Nephron (organoid): ENCODE measurements at regions not wholly inside any gene's neighbourhood (a gene's known extent, or its start where the extent isn't known, plus 50 kb on each side); places are given as distances from the start of the nearest gene placed in this dataset.

ENCODE experiments used
- H3K27ac Mint-ChIP-seq, 3 experiments: 2 replicates each; pipeline ENCODE4 v1.8.0; 2020; ENCODE audit warnings: mixed read lengths in 3 of 3, mild to moderate bottlenecking in 2 of 3, moderate library complexity in 1 of 3
- H3K27me3 Mint-ChIP-seq: 2 replicates; pipeline ENCODE4 v1.8.0; 2021; ENCODE audit warnings: low read depth, mild to moderate bottlenecking, moderate library complexity, mixed read lengths
- H3K36me3 Mint-ChIP-seq: 2 replicates; pipeline ENCODE4 v1.8.0; 2020; ENCODE audit warnings: low read depth, mixed read lengths
- H3K4me1 Mint-ChIP-seq: 2 replicates; pipeline ENCODE4 v1.8.0; 2020; ENCODE audit warnings: mixed read lengths
- H3K4me3 Mint-ChIP-seq, 3 experiments: 2 replicates each; pipeline ENCODE4 v1.8.0; 2020; ENCODE audit warnings: mild to moderate bottlenecking in 3 of 3, mixed read lengths in 3 of 3, moderate library complexity in 2 of 3
- H3K9me3 Mint-ChIP-seq: 2 replicates; pipeline ENCODE4 v1.8.0; 2020; ENCODE audit warnings: mixed read lengths
- TF ChIP-seq, protein P1 (sequence below), 3 experiments: fragments of 200-600 bp; sonication (generic); IDR thresholded peaks; one replicate each; pipeline ENCODE4 v1.5.0; 2021; ENCODE audit warnings: antibody characterized with exemption in 3 of 3; ENCODE audit not compliant: unreplicated experiment in 3 of 3

DNA sequence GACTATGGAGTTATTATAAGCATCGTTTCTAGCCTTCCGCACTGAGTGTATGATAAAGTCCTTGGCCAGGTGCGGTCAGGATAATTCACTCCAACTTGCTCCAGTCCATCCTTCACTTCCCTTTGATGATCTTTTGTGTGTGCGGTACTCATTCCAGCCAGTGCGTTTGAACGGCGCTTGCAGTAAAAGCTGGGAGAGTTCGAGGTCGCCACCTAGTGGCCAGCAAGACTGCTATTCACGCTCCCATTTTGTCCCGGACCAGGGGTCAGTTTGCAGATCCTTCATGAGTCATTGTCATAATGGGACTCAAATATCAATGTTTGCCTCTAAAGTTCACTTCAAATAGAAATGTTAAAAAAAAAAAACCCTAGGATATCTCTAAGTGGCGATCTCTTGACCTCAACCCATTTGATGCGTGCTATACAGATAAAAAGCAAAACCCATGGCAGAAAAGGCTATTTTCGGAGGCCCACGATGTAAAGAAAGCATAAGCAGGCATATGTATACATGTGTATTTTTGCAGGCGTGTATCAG is 417.1 kb downstream of the TMEM114 start:
- no peaks in the 10 kb centered on the region for H3K27me3 Mint-ChIP-seq

DNA sequence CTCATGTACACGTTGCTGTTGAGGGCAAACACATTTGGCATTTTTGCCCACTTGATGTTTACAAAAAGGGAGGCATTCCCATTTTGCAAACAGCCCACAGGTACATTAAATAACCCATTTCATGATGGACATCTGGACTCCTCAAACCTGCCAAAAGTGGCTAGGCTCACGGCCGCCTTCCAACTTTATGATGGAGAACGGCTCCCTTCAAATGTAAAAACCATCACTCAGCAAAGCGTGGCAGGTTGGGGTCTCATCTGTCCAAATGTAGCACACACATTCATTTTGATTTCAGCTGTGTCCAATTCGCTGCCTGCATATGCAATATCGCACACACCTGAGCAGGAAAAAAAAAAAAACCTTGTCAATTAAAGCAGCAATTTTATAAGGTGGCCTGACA is 417.8 kb downstream of the TMEM114 start:
- TF ChIP-seq, protein P1, sequence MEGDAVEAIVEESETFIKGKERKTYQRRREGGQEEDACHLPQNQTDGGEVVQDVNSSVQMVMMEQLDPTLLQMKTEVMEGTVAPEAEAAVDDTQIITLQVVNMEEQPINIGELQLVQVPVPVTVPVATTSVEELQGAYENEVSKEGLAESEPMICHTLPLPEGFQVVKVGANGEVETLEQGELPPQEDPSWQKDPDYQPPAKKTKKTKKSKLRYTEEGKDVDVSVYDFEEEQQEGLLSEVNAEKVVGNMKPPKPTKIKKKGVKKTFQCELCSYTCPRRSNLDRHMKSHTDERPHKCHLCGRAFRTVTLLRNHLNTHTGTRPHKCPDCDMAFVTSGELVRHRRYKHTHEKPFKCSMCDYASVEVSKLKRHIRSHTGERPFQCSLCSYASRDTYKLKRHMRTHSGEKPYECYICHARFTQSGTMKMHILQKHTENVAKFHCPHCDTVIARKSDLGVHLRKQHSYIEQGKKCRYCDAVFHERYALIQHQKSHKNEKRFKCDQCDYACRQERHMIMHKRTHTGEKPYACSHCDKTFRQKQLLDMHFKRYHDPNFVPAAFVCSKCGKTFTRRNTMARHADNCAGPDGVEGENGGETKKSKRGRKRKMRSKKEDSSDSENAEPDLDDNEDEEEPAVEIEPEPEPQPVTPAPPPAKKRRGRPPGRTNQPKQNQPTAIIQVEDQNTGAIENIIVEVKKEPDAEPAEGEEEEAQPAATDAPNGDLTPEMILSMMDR (IDR thresholded peaks at IDR 0.05; ENCODE audit: unreplicated experiment in 3 of 3): no peak
- Mint-ChIP-seq H3K27me3 (no peaks in the 10 kb centered on the region), H3K9me3 (no peaks in the 10 kb centered on the region), H3K27ac (no peak overlapping the region), H3K4me3 (no peak overlapping the region), H3K4me1 (no peaks in the 10 kb centered on the region), H3K36me3 (no peaks in the 10 kb centered on the region)

More for the DNA sequence above, 417.1 kb downstream of the TMEM114 start:
- no peak overlapping the region for H3K27ac Mint-ChIP-seq
- TF ChIP-seq, protein P1 (IDR thresholded peaks at IDR 0.05; ENCODE audit: unreplicated experiment in 3 of 3): peak; percentile 95 to 99 (median 96)
- H3K4me3 Mint-ChIP-seq: no peak overlapping the region
- H3K36me3 Mint-ChIP-seq: no peaks in the 10 kb centered on the region
- H3K4me1 Mint-ChIP-seq: no peaks in the 10 kb centered on the region
- no peaks in the 10 kb centered on the region for H3K9me3 Mint-ChIP-seq

DNA sequence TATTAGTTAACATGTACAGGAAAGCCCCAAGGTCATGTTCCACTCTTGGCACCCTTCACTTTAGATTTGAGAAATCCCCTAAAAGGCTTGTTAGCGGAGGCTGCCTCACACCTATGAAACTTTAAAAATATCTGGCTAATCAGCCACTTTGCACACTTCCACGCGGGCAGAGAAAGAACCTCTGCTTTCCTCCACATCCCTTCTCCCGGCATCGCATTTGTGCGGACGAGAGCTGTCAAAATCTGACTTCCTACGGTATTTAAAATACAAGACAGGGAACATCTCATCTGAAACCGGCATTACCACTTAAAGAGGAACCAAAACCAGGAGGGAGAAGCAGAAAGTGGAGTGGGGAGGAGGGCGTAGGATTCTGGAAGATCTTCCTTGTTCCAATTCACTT is 422.3 kb downstream of the TMEM114 start:
- no peak overlapping the region for H3K4me3 Mint-ChIP-seq

DNA sequence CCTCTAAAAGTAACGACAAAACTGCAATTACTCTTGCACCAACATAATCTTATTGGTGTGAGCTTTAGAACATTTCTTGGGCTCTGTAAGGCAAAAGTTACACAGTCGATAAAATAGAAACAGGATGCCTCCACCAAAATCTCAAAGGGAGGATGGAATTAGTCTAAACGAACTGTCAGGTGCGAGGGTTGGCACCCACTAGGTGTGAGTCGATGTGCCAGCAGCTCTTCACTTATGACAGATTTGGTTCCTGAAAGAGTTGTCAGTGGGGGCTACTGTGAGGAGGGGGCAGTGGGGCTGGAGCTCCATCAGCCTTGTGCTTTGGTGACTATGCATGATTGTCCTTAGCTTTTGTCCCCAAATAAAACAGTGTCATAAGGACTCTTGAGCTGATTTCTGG is 422.9 kb downstream of the TMEM114 start:
- no peaks in the 10 kb centered on the region for H3K4me1 Mint-ChIP-seq
- TF ChIP-seq, protein P1 (IDR thresholded peaks at IDR 0.05; ENCODE audit: unreplicated experiment in 3 of 3): no peak

More for the DNA sequence above, 422.3 kb downstream of the TMEM114 start:
- no peaks in the 10 kb centered on the region for H3K4me1 Mint-ChIP-seq
- H3K9me3 Mint-ChIP-seq: no peaks in the 10 kb centered on the region
- H3K27ac Mint-ChIP-seq: no peak overlapping the region
- no peaks in the 10 kb centered on the region for H3K27me3 Mint-ChIP-seq
- H3K36me3 Mint-ChIP-seq: no peaks in the 10 kb centered on the region
- TF ChIP-seq, protein P1 (IDR thresholded peaks at IDR 0.05; ENCODE audit: unreplicated experiment in 3 of 3): no peak

DNA sequence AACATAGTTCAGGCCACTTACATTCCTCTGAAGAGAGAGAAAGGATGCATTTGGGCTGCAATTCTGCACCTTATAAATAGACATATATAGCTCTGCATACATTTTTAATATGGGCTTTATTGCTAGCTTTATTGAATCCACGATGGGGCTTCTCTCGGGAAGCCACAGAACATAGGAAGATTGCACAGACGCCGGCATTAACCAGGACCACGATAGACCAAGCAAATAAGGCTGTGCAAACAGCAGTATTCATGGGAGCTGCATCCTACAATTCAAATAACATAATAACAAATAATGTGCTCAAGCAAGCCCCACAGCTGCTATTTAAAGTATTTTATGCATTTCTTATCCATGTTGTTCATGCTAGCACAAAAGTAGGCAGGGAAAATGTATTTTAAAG is 432.3 kb downstream of the TMEM114 start:
- H3K36me3 Mint-ChIP-seq: no peaks in the 10 kb centered on the region
- TF ChIP-seq, protein P1 (IDR thresholded peaks at IDR 0.05; ENCODE audit: unreplicated experiment in 3 of 3): no peak
- H3K27me3 Mint-ChIP-seq: peaks cover 6% of the 10 kb centered on the region
- H3K27ac Mint-ChIP-seq: no peak overlapping the region
- H3K4me3 Mint-ChIP-seq: no peak overlapping the region
- H3K4me1 Mint-ChIP-seq: no peaks in the 10 kb centered on the region
- peaks cover 12% of the 10 kb centered on the region for H3K9me3 Mint-ChIP-seq

More for the DNA sequence above, 422.9 kb downstream of the TMEM114 start:
- no peaks in the 10 kb centered on the region for H3K36me3 Mint-ChIP-seq
- no peaks in the 10 kb centered on the region for H3K9me3 Mint-ChIP-seq
- no peaks in the 10 kb centered on the region for H3K27me3 Mint-ChIP-seq
- no peak overlapping the region for H3K27ac Mint-ChIP-seq
- H3K4me3 Mint-ChIP-seq: no peak overlapping the region

DNA sequence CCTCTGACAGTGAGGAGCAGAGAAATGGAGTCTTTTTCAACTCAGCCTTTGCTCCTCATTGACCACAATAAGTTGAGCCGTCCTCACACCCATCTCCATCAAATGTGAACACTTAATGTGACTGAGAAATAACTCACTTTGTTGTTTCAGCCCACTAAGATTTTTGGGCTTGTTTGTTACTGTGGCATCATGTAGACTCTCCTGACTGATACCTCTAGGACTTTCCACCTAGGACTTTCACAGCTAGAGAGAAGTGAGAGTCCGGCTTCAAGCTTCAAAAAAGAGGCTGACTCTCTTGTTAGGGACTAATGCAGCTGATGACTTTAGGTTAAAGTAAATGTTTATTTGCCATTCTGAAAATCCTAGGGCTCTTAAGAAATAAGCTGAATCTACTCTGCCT is 435.0 kb downstream of the TMEM114 start:
- H3K27me3 Mint-ChIP-seq: no peaks in the 10 kb centered on the region
- no peak overlapping the region for H3K4me3 Mint-ChIP-seq
- no peaks in the 10 kb centered on the region for H3K36me3 Mint-ChIP-seq
- H3K27ac Mint-ChIP-seq: no peak overlapping the region
- H3K9me3 Mint-ChIP-seq: peaks cover 12% of the 10 kb centered on the region
- TF ChIP-seq, protein P1 (IDR thresholded peaks at IDR 0.05; ENCODE audit: unreplicated experiment in 3 of 3): no peak
- no peaks in the 10 kb centered on the region for H3K4me1 Mint-ChIP-seq
